GM21786 (cell line): ENCODE measurements at regions not wholly inside any gene's neighbourhood (a gene's known extent, or its start where the extent isn't known, plus 50 kb on each side); places are given as distances from the start of the nearest gene placed in this dataset.

Source experiments
- ATAC-seq: cut with Tn5 transposase; IDR thresholded peaks from one replicate; pipeline ENCODE4 v1.9.1; 2021; ENCODE audit not compliant: unreplicated experiment

DNA sequence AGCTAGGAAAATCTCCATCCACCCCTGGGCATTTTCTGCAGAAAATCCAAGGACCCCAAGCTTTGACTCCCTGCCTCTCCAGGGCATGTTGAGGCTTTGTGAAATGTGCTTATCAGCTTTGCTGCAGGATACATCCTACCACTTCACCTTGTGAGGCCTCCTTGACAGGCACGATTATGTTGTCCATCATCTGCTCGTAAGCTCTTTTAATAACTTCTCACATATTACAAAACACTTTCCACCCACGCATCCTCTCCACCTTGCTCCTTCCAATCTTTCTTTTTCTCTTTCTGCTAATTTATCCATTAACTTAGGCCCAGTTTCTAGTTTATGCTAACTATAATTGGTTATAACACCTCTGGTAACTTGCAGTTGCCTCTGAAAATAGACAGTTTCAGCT lies 147.0 kb upstream of the MTNR1B start:
- ATAC-seq, result no peak

DNA sequence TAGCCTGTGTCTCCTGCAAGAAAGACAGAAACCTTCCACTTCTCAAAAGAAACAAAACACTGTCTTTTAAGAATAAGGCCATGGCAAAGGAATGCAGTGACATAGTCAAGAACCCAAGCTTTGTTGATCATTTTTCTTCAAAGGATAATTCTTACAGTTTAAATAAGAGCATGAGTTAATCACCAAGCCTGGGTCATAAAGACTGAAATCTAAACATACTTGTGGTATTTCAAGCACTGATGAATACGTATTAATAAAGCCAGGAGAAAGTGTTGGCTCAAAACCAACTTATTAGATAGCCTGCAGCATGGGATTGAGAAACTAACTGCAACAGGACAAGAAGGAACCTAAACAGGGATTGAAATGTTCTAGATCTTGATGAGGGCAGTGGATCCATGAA lies 143.3 kb upstream of the MTNR1B start:
- no peak for ATAC-seq

DNA sequence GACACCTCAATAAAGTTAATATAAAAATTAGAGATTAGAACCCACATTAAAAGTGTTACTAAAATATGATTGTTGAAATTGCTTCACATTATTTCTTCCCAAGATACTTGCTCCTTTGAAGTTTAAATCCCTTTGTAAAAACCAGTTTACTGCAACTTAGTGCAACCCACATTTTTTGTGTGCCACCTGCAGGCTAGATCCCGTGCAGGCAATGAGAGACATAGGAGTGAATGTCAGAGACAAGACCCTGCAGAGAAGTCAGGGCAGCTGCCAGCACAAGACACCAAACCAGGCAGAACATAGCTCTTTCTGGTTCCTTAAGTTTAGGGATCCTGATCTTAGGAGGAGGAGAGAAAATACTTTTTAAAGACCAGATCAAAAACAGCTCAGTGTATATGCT lies 142.8 kb upstream of the MTNR1B start:
- no peak for ATAC-seq

DNA sequence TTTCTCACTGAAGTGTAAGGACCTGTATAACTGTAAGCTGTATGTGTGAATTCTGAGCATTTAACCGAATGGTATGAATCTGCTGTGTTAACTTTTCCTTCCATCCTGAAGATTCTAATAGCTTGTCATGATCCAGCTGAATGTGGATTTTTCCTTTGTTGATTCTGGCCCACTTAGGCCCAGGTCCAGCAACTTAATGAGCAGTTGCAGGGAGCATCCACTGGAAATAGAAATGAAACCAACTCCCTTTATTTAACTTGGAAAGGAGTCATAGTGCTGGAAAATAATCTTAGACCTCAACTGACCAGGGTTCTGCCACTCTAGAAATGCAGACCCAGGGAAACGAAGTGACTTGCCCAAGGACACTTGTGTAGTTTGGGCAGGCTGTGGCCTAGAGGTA lies 142.3 kb upstream of the MTNR1B start:
- no peak for ATAC-seq

DNA sequence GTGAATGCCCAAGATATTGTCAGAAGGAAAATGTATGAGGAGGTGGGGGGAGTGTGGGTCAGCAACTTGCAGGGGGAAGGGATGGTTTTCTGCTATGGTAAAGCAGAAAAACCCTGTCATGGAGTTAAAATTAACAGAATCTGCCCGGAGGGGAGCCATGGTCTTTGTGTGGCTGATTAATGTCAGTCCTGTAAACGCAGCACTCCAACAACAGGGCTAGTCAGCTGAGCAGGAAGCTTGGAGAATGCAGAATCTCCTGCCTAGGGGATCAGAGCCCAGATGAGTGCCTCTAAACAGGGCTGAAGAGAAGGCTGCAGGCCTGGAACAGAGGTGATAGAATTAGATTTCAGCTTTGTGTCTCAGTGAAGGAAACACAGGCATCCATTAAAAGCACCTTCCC lies 140.9 kb upstream of the MTNR1B start:
- no peak for ATAC-seq

DNA sequence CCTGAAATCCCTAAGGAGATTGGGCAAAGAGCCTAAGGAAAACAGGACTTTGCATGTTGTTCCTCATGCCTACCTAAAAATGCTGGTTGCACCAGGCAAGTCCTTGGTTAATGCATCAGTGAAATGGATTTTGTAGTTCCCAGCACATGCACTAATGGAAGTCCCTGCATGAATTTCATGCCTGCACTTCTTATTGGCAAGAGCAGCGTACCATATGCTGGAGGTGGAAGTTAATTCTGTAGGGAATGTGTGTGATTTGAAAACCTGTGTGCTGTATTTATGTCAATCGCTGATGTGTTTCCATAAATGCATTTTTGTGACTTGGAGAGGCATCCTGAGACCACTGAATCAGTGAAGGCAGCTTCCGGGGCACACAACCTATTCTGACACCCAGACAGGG lies 140.3 kb upstream of the MTNR1B start:
- ATAC-seq, result no peak

DNA sequence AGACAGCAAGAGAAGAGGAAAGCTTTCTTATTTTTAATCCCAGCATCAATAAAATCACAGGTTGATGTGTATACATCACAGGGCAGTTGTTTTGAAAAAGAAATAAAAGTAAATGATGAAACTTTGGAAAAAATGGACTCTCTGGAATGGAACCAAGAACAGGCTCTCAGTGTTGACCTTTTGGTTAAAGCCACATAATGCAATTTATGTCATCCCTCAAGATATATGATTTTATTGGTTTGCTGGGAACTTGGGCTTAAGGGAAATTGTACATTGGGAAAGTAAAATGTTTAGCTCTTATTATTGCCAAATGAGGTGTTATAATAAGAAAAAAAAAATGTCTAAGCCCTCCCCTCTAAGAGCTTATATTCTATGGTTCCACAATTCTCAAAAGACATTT lies 139.8 kb upstream of the MTNR1B start:
- no peak for ATAC-seq

DNA sequence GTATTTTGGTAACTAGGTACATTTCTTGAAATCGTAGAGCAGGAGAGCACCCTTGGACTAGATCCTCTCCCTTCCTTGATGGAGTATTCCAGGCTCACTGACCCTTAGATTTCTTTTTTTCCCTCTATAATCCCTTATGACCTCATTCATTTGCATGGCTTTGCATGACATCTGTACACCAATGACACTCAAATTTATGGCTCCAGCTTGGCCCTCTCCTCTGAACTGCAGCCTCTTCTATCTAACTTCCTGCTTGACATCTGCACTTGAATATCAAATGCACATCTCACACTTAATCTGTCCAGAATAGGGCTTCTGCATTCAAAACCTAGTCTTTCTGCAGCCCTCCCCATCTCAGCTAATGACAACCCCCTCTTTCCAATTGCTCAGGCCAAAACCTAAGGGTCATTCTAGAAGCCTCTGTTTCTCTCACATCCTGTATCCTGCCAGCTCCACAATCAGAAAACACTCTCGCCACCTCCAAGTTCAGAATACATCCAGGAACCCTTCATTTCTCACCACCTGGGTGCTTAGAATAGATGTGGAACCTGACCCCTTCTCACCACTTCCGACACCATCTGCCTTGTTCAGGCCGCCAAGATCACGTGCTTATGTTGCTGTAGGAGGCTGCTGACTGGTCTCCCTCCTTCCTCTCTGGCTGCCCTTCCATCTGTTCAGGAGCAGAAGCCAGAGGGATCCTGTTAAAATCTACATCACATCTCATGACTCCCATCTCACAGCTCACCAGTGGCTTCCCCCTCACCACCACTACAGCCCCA lies 138.9 kb upstream of the MTNR1B start:
- peak; percentile 78 for ATAC-seq

DNA sequence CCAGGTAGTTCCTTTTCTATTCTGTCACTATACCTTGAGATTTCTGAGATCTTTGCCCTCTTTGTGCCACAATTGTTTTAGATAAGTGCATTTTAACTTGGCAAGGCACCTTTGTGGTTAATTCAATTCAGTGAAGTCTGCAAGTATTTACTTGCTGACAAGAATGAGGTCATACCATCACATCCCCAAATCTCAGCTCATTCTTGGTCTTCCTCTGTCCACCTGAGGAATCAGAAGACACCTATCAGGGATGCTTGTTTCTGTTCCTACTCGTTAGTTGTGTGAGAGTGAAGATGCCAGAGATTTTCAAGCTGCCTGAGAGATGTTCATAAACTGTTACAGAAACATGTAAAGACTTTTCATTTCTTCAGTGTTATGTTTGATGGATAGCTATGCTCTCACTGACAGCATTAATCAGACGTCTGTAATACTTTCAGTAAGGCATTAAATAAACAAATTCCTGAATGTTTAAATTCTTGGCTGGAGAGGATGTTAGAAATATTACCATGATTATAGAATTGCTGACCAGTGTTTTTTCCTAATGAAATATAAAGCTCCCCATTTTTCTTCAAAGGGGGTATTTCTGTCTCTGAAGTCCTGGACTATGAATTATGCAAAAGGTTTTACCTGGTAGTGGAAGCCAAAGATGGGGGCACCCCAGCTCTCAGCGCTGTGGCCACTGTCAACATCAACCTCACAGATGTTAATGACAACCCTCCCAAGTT lies 135.0 kb upstream of the MTNR1B start:
- ATAC-seq, result no peak

DNA sequence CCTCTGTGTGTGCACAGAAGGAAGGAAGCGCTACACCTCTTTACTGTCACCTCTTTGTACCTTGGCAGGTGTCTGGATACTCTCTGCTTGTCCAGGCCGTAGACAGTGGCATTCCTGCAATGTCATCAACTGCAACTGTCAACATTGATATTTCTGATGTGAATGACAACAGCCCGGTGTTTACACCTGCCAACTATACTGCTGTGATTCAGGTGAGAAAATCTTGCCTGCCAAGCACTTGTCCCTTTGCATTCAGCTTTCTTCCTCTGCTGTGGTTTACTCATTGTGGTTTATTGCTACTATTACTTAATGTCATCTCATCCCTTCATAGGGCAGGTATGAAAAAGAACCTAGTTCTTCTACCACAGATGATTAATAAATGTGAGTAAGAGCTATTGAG lies 131.9 kb upstream of the MTNR1B start:
- ATAC-seq, result no peak

DNA sequence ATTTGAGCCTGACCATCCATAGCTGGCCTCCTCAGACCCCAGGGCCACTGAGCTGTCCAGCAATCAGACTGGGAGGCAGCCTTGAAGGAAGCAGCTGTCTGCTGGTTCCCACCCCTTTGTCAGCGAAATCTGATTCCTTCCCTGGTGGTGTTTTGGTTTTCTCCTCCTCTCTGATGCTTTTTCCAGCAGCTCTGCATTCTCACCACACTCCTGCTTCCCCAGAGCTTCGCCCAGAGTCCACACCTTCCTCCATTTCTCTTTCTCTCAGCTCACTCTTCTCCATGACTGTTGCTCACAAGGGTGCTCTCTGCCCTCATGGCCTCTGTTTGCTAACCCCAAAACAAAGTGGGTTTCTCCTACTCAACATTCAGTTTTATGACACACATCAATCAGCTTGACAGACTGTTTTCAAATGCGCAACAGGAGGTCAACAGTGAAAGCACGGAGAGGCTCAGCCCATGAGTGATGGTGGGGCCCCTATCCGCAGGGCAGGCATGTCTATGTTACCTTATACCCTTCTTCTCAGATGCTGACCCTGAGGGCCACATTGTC lies 130.6 kb upstream of the MTNR1B start:
- no peak for ATAC-seq

DNA sequence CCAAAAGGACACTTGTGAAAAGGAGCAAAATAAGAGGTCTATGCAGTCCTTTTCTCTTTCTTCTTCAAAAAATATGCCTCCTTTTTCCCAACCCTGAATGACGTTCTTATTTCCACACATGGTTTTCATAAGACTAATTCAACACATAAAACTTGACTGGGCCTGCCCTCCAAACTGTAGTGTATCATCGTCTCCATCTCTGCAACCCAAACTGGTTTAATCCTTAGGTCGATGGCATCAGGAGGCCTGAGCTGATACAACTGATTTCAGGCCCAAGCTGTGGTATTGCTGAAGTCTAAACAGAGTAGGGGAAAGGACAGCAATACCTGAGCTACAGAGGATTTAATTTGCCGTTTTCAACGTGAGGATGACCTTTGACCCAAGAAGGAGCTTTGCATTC lies 130.0 kb upstream of the MTNR1B start:
- no peak for ATAC-seq

DNA sequence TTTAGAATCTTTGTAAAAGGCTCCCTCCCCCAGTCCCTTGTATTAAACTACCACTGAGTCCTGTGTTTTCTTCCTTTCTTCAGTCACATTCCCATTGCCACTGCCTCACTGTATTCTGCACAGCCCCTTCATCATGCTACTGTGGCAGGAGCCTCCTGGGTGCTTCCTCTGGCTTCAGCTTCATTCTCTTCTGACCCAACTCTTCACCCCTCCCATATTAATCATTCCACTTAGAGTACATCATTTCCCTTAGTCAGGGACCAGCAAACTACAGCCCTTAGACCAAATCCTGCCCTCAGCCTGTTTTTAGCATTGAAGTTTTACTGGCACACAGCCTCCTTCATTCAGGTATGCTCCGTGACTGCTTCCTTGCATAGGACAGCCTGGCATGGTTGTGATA lies 127.7 kb upstream of the MTNR1B start:
- ATAC-seq, result no peak

DNA sequence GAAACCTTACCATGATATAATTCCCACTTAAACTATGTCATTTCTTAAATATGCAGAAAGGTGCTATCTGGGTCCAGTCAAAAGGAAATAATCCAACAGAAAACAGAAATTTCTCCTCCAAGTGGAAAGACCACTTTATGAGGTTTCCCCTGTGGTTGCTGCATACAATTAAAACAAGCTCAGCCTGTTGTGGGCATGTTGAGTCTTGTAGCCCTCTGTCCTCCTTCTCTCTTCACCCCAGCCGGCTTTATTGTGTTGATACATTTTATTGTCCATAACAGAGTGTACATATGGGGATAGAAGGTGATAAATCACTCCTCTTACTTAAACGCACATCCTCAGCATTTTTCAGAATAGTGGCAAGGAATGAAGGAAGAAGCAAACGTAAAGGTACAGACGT lies 126.0 kb upstream of the MTNR1B start:
- no peak for ATAC-seq

DNA sequence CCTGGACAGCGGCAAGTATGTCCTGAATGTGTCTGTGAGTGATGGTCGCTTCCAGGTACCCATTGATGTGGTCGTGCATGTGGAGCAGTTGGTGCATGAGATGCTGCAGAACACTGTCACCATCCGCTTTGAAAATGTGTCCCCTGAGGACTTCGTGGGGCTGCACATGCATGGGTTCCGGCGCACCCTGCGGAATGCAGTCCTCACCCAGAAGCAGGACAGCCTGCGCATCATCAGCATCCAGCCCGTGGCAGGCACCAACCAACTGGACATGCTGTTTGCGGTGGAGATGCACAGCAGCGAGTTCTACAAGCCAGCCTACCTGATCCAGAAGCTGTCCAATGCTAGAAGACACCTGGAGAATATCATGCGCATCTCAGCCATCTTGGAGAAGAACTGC lies 125.3 kb upstream of the MTNR1B start:
- no peak for ATAC-seq

DNA sequence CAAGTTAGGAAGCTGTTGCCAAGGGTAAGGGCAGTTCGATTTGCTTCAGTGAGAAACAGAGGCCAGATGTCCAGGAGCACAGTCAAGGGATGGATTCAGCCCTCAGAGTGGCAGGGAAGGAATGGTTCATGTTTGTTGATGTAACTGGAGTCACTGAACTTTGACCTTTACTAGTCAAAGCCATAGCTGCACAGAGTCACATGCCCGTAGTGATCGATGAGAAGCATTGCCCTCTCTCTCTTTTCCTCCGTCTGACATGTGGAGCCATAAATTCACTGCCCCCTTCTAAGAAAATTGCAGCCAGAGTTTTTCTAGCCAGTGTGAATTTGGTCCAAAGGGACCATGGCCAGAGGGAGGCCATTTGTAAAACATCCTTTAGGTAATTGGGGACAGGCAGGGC lies 124.1 kb upstream of the MTNR1B start:
- no peak for ATAC-seq

DNA sequence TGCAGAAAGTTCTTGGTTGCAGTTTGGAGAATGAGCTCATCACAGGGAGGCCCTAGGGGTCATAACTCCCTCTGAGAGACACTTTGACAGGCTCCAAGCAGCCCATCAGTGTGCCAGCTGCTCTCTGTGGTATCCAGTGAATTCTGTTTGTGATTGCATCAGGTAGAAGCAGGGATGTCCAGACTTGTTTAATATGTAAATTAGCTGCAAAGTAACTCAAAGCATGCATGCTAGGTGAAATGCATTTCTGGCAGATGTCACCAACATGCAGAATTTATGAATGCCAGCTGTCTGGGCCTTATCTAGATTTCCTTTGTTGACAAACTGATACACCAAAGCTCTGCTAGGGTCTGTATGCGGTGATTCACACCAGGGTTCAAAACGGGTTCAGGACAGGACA lies 123.6 kb upstream of the MTNR1B start:
- no peak for ATAC-seq

DNA sequence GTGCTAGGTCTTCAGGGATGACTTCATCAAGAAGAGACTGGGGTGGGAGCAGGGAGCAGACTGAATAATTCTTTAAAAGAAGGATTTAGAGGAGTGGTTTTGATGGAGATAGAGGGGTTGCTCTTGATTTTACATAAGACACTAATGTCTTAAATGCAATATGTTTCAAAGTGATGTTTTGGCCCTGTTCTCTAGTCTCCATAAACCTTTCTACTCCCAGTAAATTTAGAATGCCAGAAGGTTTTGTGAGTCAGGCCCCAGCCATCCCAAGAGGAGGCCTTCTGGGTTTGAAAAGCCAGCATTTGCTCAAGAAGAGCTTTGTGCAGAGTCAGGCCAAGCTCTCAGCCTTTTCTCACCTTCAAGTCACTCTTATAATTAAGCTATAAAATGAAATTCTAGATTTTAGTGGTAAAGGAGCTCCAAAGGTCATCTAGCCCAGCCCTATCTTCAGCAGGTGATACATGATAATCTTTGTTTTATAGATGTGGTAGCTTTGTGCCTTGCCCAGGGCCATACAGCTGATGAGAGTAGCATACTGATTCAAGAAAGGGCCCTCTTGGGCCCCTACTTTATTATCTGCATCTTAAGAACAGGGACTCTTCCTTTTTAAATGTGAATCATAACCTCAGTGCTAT lies 122.8 kb upstream of the MTNR1B start:
- ATAC-seq, result no peak

DNA sequence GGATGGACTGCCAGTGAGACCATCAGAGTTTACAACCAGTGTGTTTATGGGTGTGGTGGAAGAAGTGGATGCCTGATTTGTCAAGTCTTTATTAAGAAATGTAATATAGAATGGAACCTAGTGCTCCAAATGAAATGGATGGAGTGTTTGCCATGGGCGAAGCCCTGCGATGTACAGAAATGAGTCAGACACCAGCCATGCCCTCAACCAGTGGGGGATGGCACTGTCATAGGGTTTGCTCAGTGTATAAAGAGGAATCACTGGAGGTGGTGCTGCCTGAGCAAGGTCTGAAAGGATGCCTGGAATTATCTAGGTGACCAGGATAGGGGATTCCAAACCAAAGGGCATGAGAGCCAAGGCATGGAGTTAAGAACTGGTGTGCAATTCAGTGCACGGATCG lies 120.9 kb upstream of the MTNR1B start:
- no peak for ATAC-seq

DNA sequence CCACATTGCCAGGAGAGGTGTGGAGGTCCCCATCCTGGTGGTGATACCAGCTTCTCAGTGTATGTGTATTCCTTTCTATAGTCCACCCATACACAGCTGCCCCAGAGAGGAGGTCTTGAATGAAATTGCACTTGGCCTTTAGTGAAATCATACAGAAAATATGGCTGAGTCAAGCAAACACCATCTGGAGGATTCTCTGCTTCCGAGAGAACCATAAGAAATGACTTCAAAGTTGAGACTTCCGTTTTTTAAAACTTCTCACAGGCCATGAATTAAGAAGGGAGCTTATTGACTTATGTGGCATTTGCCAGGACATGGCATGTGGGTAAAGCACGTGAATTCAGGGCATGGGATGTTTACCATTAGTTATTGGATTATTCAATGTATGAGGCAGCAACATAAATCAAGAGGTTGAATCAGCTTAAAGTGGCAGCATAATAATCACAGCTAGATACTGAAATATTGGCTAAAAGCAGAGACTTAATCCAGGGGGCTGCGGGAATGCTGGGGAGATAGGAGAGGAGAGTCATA lies 119.1 kb upstream of the MTNR1B start:
- ATAC-seq, result no peak

DNA sequence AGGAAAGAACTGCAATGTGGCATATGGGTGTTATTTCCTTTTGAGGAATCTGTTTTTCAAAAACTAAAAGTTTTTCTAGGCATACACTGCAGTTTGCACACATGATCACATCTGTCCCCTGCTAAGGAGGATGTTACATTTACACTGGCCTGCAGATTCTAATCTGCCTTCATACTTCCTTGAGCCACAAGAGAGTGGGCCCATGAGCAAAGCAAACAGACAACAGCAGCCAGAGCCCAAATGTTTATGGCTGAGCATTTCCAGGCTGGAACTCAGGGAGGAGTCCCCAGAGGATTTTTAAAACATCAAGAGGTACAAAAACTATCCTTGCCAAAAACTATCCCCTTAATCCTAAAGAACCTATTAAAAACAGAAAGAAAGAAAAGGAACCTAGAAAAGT lies 117.2 kb upstream of the MTNR1B start:
- ATAC-seq, result no peak

DNA sequence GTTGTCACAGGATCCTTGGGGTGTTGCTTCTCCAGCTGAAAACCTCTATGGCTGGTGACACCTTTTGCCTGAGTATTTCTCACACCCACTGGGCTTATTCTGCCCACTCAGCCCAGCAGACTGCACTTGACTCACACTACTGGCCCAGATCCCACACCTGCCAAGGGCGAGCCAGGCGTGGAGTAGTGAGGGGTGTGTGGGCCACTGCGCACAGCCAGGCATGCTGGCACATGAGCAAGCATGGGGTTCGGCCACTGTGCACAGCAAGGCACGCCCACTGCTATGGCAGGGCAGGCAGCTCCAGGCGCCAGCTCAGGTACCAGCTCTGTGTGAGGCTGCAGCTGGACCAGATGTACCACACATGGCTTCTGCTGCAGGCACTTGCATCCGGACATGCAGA lies 116.5 kb upstream of the MTNR1B start:
- ATAC-seq, result no peak
